Spinal cord (tissue), 10 donors: ENCODE measurements at regions not wholly inside any gene's neighbourhood (a gene's known extent, or its start where the extent isn't known, plus 50 kb on each side); places are given as distances from the start of the nearest gene placed in this dataset.

Experiments
- DNase-seq, 6 donors: peaks; one replicate each; pipeline versions ENCODE4 v3.0.0 to v3.0.0-alpha.2; 2013 to 2015; ENCODE audit warnings: low spot score in 6 of 6, low read depth in 4 of 6
- H3K27ac ChIP-seq: one replicate; pipeline ENCODE4 v1.5.1; 2013; ENCODE audit warnings: low read depth, low read length, control low read depth
- H3K27me3 ChIP-seq: one replicate; pipeline ENCODE4 v1.6.1; 2013; ENCODE audit warnings: low read length; ENCODE audit not compliant: control insufficient read depth, insufficient read depth
- H3K36me3 ChIP-seq: one replicate; pipeline ENCODE4 v1.6.1; 2013; ENCODE audit warnings: low read length; ENCODE audit not compliant: control insufficient read depth, insufficient read depth
- H3K4me1 ChIP-seq: one replicate; pipeline ENCODE4 v1.6.1; 2013; ENCODE audit warnings: low read length; ENCODE audit not compliant: control insufficient read depth, insufficient read depth
- H3K4me3 ChIP-seq: one replicate; pipeline ENCODE4 v1.5.1; 2013; ENCODE audit warnings: low read depth, low read length, control low read depth
- H3K9me3 ChIP-seq: one replicate; pipeline ENCODE4 v1.6.1; 2013; ENCODE audit warnings: low read length; ENCODE audit not compliant: control insufficient read depth, insufficient read depth
- WGBS: methylation state at CpG from one replicate; pipeline ENCODE4 v1.1.5; 2013; ENCODE audit warnings: missing lambda C conversion rate; ENCODE audit not compliant: insufficient coverage; 5-methylcytosine and 5-hydroxymethylcytosine counted together
- small RNA-seq: library from RNA; depleted of rRNA; stranded (forward); fragments of <200 nt; gene quantifications from one replicate; pipeline ENCODE3, GENCODE V24; 2014; ENCODE audit warnings: low replicate concordance
- donor health status: healthy.

- Histone ChIP-seq H3K4me3 (no peak overlapping the region), H3K36me3 (no peaks in the 10 kb centered on the region), H3K9me3 (no peaks in the 10 kb centered on the region), H3K27me3 (no peaks in the 10 kb centered on the region), H3K4me1 (no peaks in the 10 kb centered on the region), H3K27ac (no peak overlapping the region)
- no peak for DNase-seq
- 100% methylated on average over 1 of the region's 1 CpG for WGBS
These were observed 53.9 kb upstream of the RMP24 start for GRCh38 chr18:35918564-35918963.

GRCh38 chr18:35919179-35919578 lies 53.3 kb upstream of the RMP24 start:
- Histone ChIP-seq H3K27ac (no peak overlapping the region), H3K9me3 (no peaks in the 10 kb centered on the region), H3K4me1 (no peaks in the 10 kb centered on the region), H3K36me3 (no peaks in the 10 kb centered on the region), H3K27me3 (no peaks in the 10 kb centered on the region), H3K4me3 (no peak overlapping the region)
- no peak for DNase-seq
- 70% methylated on average over 2 of the region's 2 CpGs for WGBS

DNA sequence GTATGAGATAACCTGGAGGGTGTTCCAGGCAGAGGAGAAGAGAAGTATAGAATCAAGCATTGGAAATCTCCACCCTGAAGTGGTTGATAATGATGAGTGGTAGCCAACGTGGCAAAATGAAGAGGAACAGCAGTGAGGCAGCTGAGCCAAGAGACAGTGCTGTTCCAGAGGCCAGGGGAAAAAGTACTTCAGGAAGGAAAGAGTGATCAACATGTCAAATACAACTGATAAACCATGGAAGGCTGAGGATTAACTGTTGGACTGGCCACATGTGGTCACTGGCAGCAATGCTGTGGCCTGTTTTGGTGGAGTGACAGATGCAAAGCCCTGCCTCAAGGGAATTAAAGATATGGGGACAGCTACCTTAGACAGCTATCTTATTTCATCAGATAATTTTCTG lies 51.9 kb upstream of the RMP24 start:
- 80% methylated on average over 1 of the region's 1 CpG for WGBS
- H3K9me3 ChIP-seq = no peaks in the 10 kb centered on the region
- no peaks in the 10 kb centered on the region for H3K27me3 ChIP-seq
- no peak for DNase-seq
- H3K36me3 ChIP-seq = no peaks in the 10 kb centered on the region
- H3K27ac ChIP-seq = no peak overlapping the region
- H3K4me3 ChIP-seq = no peak overlapping the region
- no peaks in the 10 kb centered on the region for H3K4me1 ChIP-seq

Small RNAs in the stretch of these regions (small RNA-seq; reads per million reads assigned to genes)
- gene MIR187 = 2.5 reads per million, percentile 91 among the genes with 10 or more reads in this experiment
